Peyer's patch (tissue), 4 donors: ENCODE measurements at regions not wholly inside any gene's neighbourhood (a gene's known extent, or its start where the extent isn't known, plus 50 kb on each side); places are given as distances from the start of the nearest gene placed in this dataset.

Experiments used
- DNase-seq, 3 donors: peaks; one replicate each; pipeline ENCODE4 v3.0.0-alpha.2; 2017 to 2019
- H3K27ac ChIP-seq, 4 donors: fragments of 200-600 bp; sonication (generic); one replicate each; pipeline ENCODE4 v1.5.1; 2016 to 2019
- H3K27me3 ChIP-seq, 2 donors: fragments of 200-600 bp; sonication (generic); one replicate each; pipeline ENCODE4 v1.5.1; 2019
- H3K36me3 ChIP-seq, 3 donors: fragments of 200-600 bp; sonication (generic); one replicate each; pipeline ENCODE4 v1.5.1; 2016 to 2019
- H3K4me1 ChIP-seq, 4 donors: fragments of 200-600 bp; sonication (generic); one replicate each; pipeline ENCODE4 v1.5.1; 2016 to 2019
- H3K4me3 ChIP-seq, 4 donors: fragments of 200-600 bp; sonication (generic); 1 replicate in 3 of 4; 2 replicates in 1 of 4; pipeline ENCODE4 v1.5.1; 2016 to 2019; ENCODE audit warnings: mild to moderate bottlenecking in 1 of 4
- H3K9me3 ChIP-seq, 4 donors: fragments of 200-600 bp; sonication (generic); one replicate each; pipeline ENCODE4 v1.5.1; 2016 to 2019; ENCODE audit warnings: mild to moderate bottlenecking in 1 of 4
- POLR2A ChIP-seq, 2 donors: fragments of 450-650 bp; IDR thresholded peaks; one replicate each; pipeline ENCODE4 v1.5.1; 2017; ENCODE audit warnings: antibody characterized with exemption in 2 of 2, mild to moderate bottlenecking in 2 of 2, moderate library complexity in 2 of 2
- TF ChIP-seq, protein P1 (sequence below), 6 experiments: fragments of 450-650 bp in 4 of 6; fragments of 200-600 bp in 2 of 6; sonication (generic) in 1 of 6; IDR thresholded peaks; one replicate each; pipeline ENCODE4 v1.5.1; 2017 to 2019; ENCODE audit warnings: antibody characterized with exemption in 6 of 6, mild to moderate bottlenecking in 3 of 6, moderate library complexity in 1 of 6

DNA sequence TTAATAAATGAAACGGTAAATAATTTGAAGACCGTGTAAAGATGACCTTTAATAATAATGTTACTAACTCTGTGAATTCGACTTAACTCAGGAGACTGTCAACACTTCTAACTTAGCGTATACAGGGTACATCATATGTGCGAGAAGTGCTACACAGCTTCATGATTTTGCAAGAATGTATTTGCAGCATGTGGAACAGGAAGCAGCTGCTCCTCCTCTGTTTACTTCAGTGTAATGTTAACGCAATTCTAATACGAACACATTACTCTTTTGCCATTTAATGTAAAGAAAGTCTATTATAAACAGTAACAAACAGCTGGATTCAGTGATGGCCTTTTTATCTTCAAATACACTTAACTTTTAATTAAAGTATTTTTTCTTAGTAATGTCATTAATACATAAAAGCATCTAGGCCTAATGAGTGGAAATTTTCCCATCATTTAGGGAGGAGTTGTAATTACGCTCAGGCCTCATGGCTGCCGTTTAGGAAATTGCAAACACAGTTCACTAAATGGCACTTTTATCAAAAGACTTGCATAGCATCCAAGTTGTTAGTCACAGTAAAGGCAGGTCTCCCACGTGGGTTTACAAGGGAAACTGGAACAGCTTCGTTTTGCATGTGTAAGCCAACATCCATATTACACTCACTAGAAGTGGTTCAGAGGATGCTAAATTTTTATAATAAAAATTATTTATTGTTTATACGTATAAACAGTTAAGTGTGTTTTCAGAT is 635.7 kb downstream of the FBXO15 start:
- TF ChIP-seq, protein P1, sequence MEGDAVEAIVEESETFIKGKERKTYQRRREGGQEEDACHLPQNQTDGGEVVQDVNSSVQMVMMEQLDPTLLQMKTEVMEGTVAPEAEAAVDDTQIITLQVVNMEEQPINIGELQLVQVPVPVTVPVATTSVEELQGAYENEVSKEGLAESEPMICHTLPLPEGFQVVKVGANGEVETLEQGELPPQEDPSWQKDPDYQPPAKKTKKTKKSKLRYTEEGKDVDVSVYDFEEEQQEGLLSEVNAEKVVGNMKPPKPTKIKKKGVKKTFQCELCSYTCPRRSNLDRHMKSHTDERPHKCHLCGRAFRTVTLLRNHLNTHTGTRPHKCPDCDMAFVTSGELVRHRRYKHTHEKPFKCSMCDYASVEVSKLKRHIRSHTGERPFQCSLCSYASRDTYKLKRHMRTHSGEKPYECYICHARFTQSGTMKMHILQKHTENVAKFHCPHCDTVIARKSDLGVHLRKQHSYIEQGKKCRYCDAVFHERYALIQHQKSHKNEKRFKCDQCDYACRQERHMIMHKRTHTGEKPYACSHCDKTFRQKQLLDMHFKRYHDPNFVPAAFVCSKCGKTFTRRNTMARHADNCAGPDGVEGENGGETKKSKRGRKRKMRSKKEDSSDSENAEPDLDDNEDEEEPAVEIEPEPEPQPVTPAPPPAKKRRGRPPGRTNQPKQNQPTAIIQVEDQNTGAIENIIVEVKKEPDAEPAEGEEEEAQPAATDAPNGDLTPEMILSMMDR (IDR thresholded peaks at IDR 0.05): no peak
- no peak for TF ChIP-seq POLR2A (IDR thresholded peaks at IDR 0.05)
- H3K36me3 ChIP-seq: no peaks in the 10 kb centered on the region
- H3K27me3 ChIP-seq: no peaks in the 10 kb centered on the region
- H3K9me3 ChIP-seq: no peaks in the 10 kb centered on the region
- no peak overlapping the region for H3K4me3 ChIP-seq
- no peak overlapping the region for H3K27ac ChIP-seq
- no peaks in the 10 kb centered on the region for H3K4me1 ChIP-seq
- DNase-seq: no peak

DNA sequence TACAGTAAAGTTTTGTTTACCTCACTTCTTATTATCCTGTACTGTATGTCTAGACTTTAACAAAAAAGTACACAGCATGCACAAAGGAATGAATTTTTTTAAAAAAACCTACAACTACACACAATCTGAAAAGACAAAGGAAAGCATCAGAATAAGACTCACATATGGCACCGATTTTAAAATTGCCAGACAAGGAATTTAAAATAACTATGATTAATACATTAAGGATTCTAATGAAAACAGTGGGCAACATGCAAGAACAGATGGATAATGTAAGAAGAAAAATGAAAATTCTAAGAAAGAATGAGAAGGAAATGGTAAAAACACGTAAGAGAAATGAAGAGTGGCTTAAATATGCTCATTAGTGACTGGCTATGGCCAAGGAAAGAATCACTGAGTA is 638.2 kb downstream of the FBXO15 start:
- no peak for DNase-seq
- H3K36me3 ChIP-seq: no peaks in the 10 kb centered on the region
- H3K27ac ChIP-seq: no peak overlapping the region
- H3K9me3 ChIP-seq: no peaks in the 10 kb centered on the region
- TF ChIP-seq, protein P1 (IDR thresholded peaks at IDR 0.05): no peak
- no peak for TF ChIP-seq POLR2A (IDR thresholded peaks at IDR 0.05)
- H3K4me3 ChIP-seq: no peak overlapping the region
- H3K4me1 ChIP-seq: no peaks in the 10 kb centered on the region
- H3K27me3 ChIP-seq: no peaks in the 10 kb centered on the region

DNA sequence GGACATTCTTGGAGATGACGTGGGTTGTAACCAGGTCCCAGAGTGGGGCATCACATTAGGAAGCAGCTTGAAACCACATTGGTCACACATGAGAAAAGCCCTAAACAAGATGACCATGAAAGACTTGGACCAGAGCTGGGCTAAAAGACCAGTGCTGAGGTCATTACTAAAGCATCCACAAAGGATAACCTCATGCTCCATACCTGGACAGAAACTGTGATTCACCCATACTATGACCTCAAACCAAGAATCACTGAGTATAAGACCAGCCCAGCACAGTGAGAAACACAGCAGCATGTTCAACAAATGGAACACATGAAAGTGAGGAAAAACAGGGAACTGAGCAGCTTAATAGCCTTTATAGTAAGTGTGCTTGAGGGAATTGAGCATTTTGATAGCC is 635.5 kb upstream of the NETO1 start:
- Histone ChIP-seq H3K9me3 (no peaks in the 10 kb centered on the region), H3K27ac (no peak overlapping the region), H3K36me3 (no peaks in the 10 kb centered on the region), H3K4me3 (no peak overlapping the region), H3K4me1 (no peaks in the 10 kb centered on the region), H3K27me3 (no peaks in the 10 kb centered on the region)
- TF ChIP-seq, protein P1 (IDR thresholded peaks at IDR 0.05): no peak
- TF ChIP-seq POLR2A (IDR thresholded peaks at IDR 0.05): no peak
- no peak for DNase-seq

DNA sequence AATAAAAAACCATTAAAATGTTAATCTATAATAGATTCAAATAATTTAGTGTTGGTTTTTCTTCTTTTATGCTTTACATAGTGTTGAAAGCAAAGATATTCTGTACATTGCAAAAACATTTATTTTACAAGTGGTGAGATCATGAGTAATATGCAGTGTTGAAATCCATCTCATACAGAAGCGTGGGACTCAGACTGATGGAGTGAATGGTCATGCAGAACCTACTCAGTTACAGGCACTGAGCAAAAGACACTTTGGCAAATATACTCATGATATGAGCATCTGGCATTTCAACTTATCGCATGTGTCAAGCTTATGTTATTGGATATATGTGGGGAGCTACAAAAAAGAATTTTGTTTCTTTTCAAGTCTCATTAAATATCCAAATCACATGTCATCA is 620.2 kb upstream of the NETO1 start:
- TF ChIP-seq POLR2A (IDR thresholded peaks at IDR 0.05): no peak
- TF ChIP-seq, protein P1 (IDR thresholded peaks at IDR 0.05): no peak

DNA sequence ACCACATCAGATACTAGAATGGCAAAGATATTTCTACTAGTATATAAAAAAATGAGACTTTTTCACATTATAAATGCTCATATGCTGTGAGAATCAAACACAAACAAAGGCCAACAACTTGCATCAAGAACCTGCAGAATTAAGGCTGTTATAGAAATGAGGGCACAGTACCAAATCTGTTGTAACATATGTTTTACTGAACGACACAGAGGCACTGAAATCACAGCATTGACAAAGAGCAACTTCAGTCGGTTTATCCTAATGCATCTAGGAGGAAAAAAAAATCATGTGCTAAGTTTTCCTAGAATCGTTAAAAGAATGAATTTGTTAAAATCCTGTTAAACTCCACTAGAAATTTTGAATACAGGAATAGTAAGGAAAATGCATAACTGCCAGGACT is 617.4 kb upstream of the NETO1 start:
- no peaks in the 10 kb centered on the region for H3K4me1 ChIP-seq
- H3K27ac ChIP-seq: no peak overlapping the region
- no peaks in the 10 kb centered on the region for H3K27me3 ChIP-seq
- no peaks in the 10 kb centered on the region for H3K9me3 ChIP-seq
- TF ChIP-seq, protein P1 (IDR thresholded peaks at IDR 0.05): no peak
- no peak for TF ChIP-seq POLR2A (IDR thresholded peaks at IDR 0.05)
- H3K36me3 ChIP-seq: no peaks in the 10 kb centered on the region
- H3K4me3 ChIP-seq: no peak overlapping the region
- DNase-seq: no peak

More for the DNA sequence above, 620.2 kb upstream of the NETO1 start:
- H3K36me3 ChIP-seq: no peaks in the 10 kb centered on the region
- no peak overlapping the region for H3K4me3 ChIP-seq
- no peaks in the 10 kb centered on the region for H3K9me3 ChIP-seq
- no peaks in the 10 kb centered on the region for H3K4me1 ChIP-seq
- no peaks in the 10 kb centered on the region for H3K27me3 ChIP-seq
- no peak overlapping the region for H3K27ac ChIP-seq
- no peak for DNase-seq
